IMR-90 (cell line): ENCODE measurements at regions not wholly inside any gene's neighbourhood (a gene's known extent, or its start where the extent isn't known, plus 50 kb on each side); places are given as distances from the start of the nearest gene placed in this dataset.

Source experiments
- ATAC-seq: fragments of 200-7000 bp; cut with Tn5 transposase; 2 replicates; pipeline ENCODE4 v1.9.1; 2020; ENCODE audit warnings: low read depth, mild to moderate bottlenecking, moderate library complexity
- BruUV-seq: library from RNA; stranded (reverse); fragments of 400-500 nt; replicated peaks from 2 replicates; lab custom pipeline; 2021; lab: Mats Ljungman, UMichigan
- CTCF ChIA-PET: fragments of 300-600 bp; formaldehyde crosslinking; extraction: SDS; loops from one replicate; lab custom pipeline; 2021; ENCODE audit warnings: antibody characterized with exemption; lab: Yijun Ruan, JAX
- POLR2A ChIA-PET: fragments of 300-600 bp; sonication (Branson Sonifier 250); formaldehyde crosslinking; loops from one replicate; lab custom pipeline; 2022; ENCODE audit warnings: antibody characterized with exemption; ENCODE audit not compliant: unreplicated experiment; lab: Charles Lee
- DNase-seq: peaks from one replicate; pipeline ENCODE4 v3.0.0; 2013
- H2AFZ ChIP-seq: replicated peaks from 2 replicates; pipeline ENCODE3; 2013; ENCODE audit warnings: low read length, mild to moderate bottlenecking; ENCODE audit not compliant: poor library complexity
- H2AK5ac ChIP-seq: 2 replicates; pipeline ENCODE4 v1.6.1; 2013; ENCODE audit warnings: low read depth, low read length, inconsistent platforms
- H2AK9ac ChIP-seq: replicated peaks from 2 replicates; pipeline ENCODE3; 2013; ENCODE audit warnings: mild to moderate bottlenecking, low read depth, low read length, moderate library complexity; ENCODE audit not compliant: poor library complexity
- H2BK120ac ChIP-seq: 2 replicates; pipeline ENCODE4 v1.6.1; 2013; ENCODE audit warnings: low read depth, low read length, inconsistent platforms
- H2BK15ac ChIP-seq: 3 replicates; pipeline ENCODE4 v1.6.1; 2013; ENCODE audit warnings: low read depth, low read length, inconsistent platforms
- H2BK20ac ChIP-seq: 2 replicates; pipeline ENCODE4 v1.6.1; 2013; ENCODE audit warnings: low read depth, mild to moderate bottlenecking, inconsistent platforms, low read length, moderate library complexity
- H2BK5ac ChIP-seq: 2 replicates; pipeline ENCODE4 v1.6.1; 2013; ENCODE audit warnings: mild to moderate bottlenecking, low read depth, low read length, inconsistent platforms; ENCODE audit not compliant: poor library complexity, severe bottlenecking
- H3K14ac ChIP-seq: replicated peaks from 2 replicates; pipeline ENCODE4 v1.6.1; 2013; ENCODE audit warnings: low read depth, low read length, inconsistent platforms
- H3K18ac ChIP-seq: 2 replicates; pipeline ENCODE4 v1.6.1; 2013; ENCODE audit warnings: low read depth, low read length, control low read depth
- H3K23ac ChIP-seq: 2 replicates; pipeline ENCODE4 v1.6.1; 2013; ENCODE audit warnings: low read depth, low read length, inconsistent platforms
- H3K27ac ChIP-seq: 2 replicates; pipeline ENCODE4 v1.5.1; 2013; ENCODE audit warnings: mild to moderate bottlenecking, control low read depth, low read length; ENCODE audit not compliant: insufficient read depth
- H3K27me3 ChIP-seq: 2 replicates; pipeline ENCODE4 v1.6.1; 2013; ENCODE audit warnings: low read length; ENCODE audit not compliant: control insufficient read depth, insufficient read depth
- H3K36me3 ChIP-seq: 2 replicates; pipeline ENCODE4 v1.6.1; 2013; ENCODE audit warnings: low read length, mixed read lengths; ENCODE audit not compliant: control insufficient read depth, insufficient read depth
- H3K4ac ChIP-seq: 2 replicates; pipeline ENCODE4 v1.6.1; 2013; ENCODE audit warnings: low read depth, low read length, inconsistent platforms
- H3K4me1 ChIP-seq: 2 replicates; pipeline ENCODE4 v1.6.1; 2013; ENCODE audit warnings: low read length, mixed read lengths; ENCODE audit not compliant: control insufficient read depth, insufficient read depth
- H3K4me2 ChIP-seq: 2 replicates; pipeline ENCODE4 v1.6.1; 2013; ENCODE audit warnings: low read depth, mild to moderate bottlenecking, control low read depth, low read length, moderate library complexity
- H3K4me3 ChIP-seq: 2 replicates; pipeline ENCODE4 v1.5.1; 2013; ENCODE audit warnings: low read depth, mild to moderate bottlenecking, control low read depth, low read length, moderate library complexity; ENCODE audit not compliant: insufficient read depth
- H3K56ac ChIP-seq: 2 replicates; pipeline ENCODE4 v1.6.1; 2013; ENCODE audit warnings: low read length, inconsistent platforms; ENCODE audit not compliant: insufficient read depth; ENCODE audit errors: extremely low read depth
- H3K79me1 ChIP-seq, 2 experiments: 2 replicates each; pipeline ENCODE4 v1.6.1; 2013; ENCODE audit warnings: low read length in 2 of 2, inconsistent platforms in 1 of 2, low read depth in 1 of 2
- H3K9ac ChIP-seq: 2 replicates; pipeline ENCODE4 v1.6.1; 2013; ENCODE audit warnings: low read depth, low read length, control low read depth
- H3K9me1 ChIP-seq: 2 replicates; pipeline ENCODE4 v1.6.1; 2013; ENCODE audit warnings: low read length, inconsistent platforms; ENCODE audit not compliant: insufficient read depth
- H3K9me3 ChIP-seq: 2 replicates; pipeline ENCODE4 v1.6.1; 2013; ENCODE audit warnings: low read length; ENCODE audit not compliant: control insufficient read depth, insufficient read depth
- H4K20me1 ChIP-seq: 2 replicates; pipeline ENCODE4 v1.6.1; 2013; ENCODE audit warnings: low read length, inconsistent platforms; ENCODE audit not compliant: insufficient read depth
- H4K5ac ChIP-seq: 2 replicates; pipeline ENCODE4 v1.6.1; 2013; ENCODE audit warnings: mild to moderate bottlenecking, low read depth, low read length, control low read depth
- H4K8ac ChIP-seq, 2 experiments: 2 replicates each; pipeline ENCODE4 v1.6.1; 2013; ENCODE audit warnings: low read depth in 2 of 2, low read length in 2 of 2, control low read depth in 1 of 2, inconsistent platforms in 1 of 2
- H4K91ac ChIP-seq: 2 replicates; pipeline ENCODE4 v1.6.1; 2013; ENCODE audit warnings: low read depth, low read length, inconsistent platforms; ENCODE audit not compliant: insufficient read depth
- MAZ ChIP-seq: IDR thresholded peaks from 2 replicates; pipeline ENCODE4 v1.6.1; 2012; ENCODE audit warnings: low read depth, mild to moderate bottlenecking, low read length, improper control_type of control experiment, moderate library complexity, borderline replicate concordance
- RCOR1 ChIP-seq: IDR thresholded peaks from 2 replicates; pipeline ENCODE4 v1.6.1; 2012; ENCODE audit warnings: mild to moderate bottlenecking, low read length, improper control_type of control experiment; ENCODE audit not compliant: insufficient replicate concordance
- WGBS, 2 experiments: methylation state at CpG; one replicate each; pipeline versions ENCODE4 v1.1.5 to v1.1.7; 2013; ENCODE audit warnings: missing lambda C conversion rate in 2 of 2; ENCODE audit not compliant: insufficient read length in 1 of 2; ENCODE audit errors: extremely low coverage in 2 of 2; 5-methylcytosine and 5-hydroxymethylcytosine counted together
- dilution Hi-C: fragments of 300-500 bp; cut with HindIII; formaldehyde crosslinking; loops from one replicate; pipeline ENCODE4 v1.14.3; 2018; ENCODE audit warnings: low sequenced_read_pairs; ENCODE audit not compliant: unreplicated experiment
- in situ Hi-C: fragments of 300-500 bp; cut with MboI; formaldehyde crosslinking; loops from 3 replicates; pipeline ENCODE4 v1.14.3; 2019; ENCODE audit warnings: low sequenced_read_pairs, inconsistent platforms, mixed read lengths
- intact Hi-C: fragments of 100-400 bp; cut with micrococcal nuclease; formaldehyde crosslinking; loops from 2 replicates; pipeline ENCODE4 v1.10.0; 2022

DNA sequence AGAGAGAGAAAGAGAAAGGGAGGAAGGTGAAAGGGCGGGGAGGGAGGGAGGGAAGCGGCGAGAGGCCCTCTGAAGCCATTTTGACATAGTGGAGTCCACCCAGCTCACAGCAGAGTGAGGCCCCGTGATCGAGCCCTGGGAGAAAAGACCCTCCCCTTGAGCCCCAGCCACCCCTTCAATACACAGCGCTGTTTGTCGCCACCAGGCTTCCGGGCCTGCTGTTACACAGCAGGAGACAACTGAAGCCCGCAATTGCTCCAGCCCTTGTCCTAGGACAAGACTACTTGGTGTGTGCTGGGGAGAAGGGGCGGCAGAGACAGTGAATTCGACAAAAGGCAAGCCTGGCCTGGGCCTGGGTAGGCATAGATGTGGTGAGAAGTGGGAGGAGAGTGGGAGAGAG is 67.3 kb downstream of the PRR18 start:
- Histone ChIP-seq H3K4me1 (no peaks in the 10 kb centered on the region), H2AK5ac (no peak overlapping the region), H3K27me3 (peaks cover 25% of the 10 kb centered on the region), H4K20me1 (no peaks in the 10 kb centered on the region), H4K91ac (no peak overlapping the region), H3K56ac (no peak overlapping the region), H3K23ac (no peak overlapping the region), H2BK15ac (no peak overlapping the region), H2BK5ac (no peak overlapping the region), H2BK120ac (no peak overlapping the region), H3K9me1 (no peaks in the 10 kb centered on the region), H3K4me3 (no peak overlapping the region), H3K14ac (no peak overlapping the region), H3K36me3 (no peaks in the 10 kb centered on the region), H2AK9ac (no peak overlapping the region), H3K18ac (no peak overlapping the region), H2BK20ac (no peak overlapping the region), H3K4ac (no peak overlapping the region), H3K9me3 (no peaks in the 10 kb centered on the region), H3K27ac (no peak overlapping the region), H4K5ac (no peak overlapping the region), H3K9ac (no peak overlapping the region), H3K79me1 (no peaks in the 10 kb centered on the region), H3K4me2 (no peak overlapping the region), H2AFZ (no peak overlapping the region), H4K8ac (no peak overlapping the region)
- ATAC-seq (no peak), DNase-seq (no peak)
- TF ChIP-seq MAZ (no peak), RCOR1 (no peak)
- no TSS peak for BruUV-seq
- in situ Hi-C loops (no loop called here), dilution Hi-C loops (no loop called here), intact Hi-C loops (no loop called here)
- 15% methylated on average over 3 of the region's 11 CpGs; no CpG with 5 or more reads in 1 of the 2 experiments for WGBS, 2 experiments
- ChIA-PET POLR2A (no interaction called here), CTCF (no interaction called here)
